Left ventricle myocardium inferior (tissue), 1 donor: ENCODE measurements at regions not wholly inside any gene's neighbourhood (a gene's known extent, or its start where the extent isn't known, plus 50 kb on each side); places are given as distances from the start of the nearest gene placed in this dataset.
"Not testable (repeated sequence)": the region's sequence is repeated elsewhere in the genome, so short reads cannot be mapped to it uniquely, and the experiment has no call there.

Source experiments
- DNase-seq: peaks from one replicate; pipeline ENCODE4 v3.0.0-alpha.2; 2020
- H3K27ac ChIP-seq: fragments of 200-600 bp; replicated peaks from 2 replicates; pipeline ENCODE4 v1.8.0; 2021
- H3K27me3 ChIP-seq: fragments of 200-600 bp; 2 replicates; pipeline ENCODE4 v1.8.0; 2021; ENCODE audit warnings: low read depth
- H3K36me3 ChIP-seq: fragments of 200-600 bp; 2 replicates; pipeline ENCODE4 v1.8.0; 2021
- H3K4me1 ChIP-seq: fragments of 200-600 bp; 2 replicates; pipeline ENCODE4 v1.8.0; 2021
- H3K4me3 ChIP-seq: fragments of 200-600 bp; 2 replicates; pipeline ENCODE4 v1.8.0; 2021; ENCODE audit warnings: mild to moderate bottlenecking, moderate library complexity
- H3K9me3 ChIP-seq: fragments of 200-600 bp; replicated peaks from 2 replicates; pipeline ENCODE4 v1.8.0; 2021
- intact Hi-C: fragments of 100-400 bp; cut with micrococcal nuclease; formaldehyde crosslinking; loops from one replicate; pipeline ENCODE4 v1.11.0; 2022
- donor health status: DM: no; HTN: yes; CAD: no; lungs with severe emphysema.

DNA sequence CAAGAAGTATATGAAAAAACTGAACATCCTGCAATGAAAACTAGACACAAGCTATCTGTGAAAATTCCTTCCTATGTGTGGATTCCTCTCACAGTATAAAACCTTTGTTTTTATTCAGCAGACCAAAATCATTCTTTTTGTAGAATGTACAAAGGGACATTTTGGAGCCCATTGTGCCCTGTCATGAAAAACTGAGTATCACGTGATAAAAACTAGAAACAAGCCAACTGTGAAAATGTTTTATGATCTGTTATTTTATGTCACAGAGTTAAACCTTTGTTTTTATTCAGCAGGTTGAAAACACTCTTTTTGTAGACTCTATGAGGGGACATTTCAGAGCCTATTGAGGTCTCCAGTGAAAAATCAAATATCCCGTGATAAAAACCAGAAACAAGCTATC lies 1667.9 kb upstream of the DEFB115 start:
- H3K4me3 ChIP-seq, H3K27me3 ChIP-seq, DNase-seq, H3K9me3 ChIP-seq, H3K36me3 ChIP-seq, H3K27ac ChIP-seq, intact Hi-C loops, H3K4me1 ChIP-seq: not testable (repeated sequence)

GRCh38 chr20:29604163-29604562 lies 1653.3 kb upstream of the DEFB115 start:
- intact Hi-C loops, H3K9me3 ChIP-seq, H3K4me3 ChIP-seq, H3K4me1 ChIP-seq, H3K27me3 ChIP-seq, H3K36me3 ChIP-seq, H3K27ac ChIP-seq, DNase-seq: not testable (repeated sequence)

DNA sequence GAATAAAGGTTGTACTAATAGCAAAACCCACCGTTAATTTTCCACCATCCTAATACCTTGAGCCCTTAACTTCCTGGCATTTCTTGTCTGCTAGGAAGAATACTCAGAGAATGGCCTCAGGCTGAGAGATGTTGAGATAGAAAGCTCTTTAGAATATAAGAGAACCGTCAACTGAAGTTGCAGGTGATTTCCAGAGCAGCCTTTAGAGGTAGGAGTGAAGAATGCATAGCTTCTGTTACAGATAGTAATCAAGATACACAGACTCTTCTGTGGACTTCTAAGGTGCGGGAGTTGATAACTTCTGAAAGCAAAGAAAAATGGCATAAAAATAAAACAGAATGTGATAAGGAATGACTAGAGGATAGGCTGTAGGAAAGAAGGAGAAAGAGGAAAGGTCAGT lies 1651.3 kb upstream of the DEFB115 start:
- DNase-seq, intact Hi-C loops, H3K9me3 ChIP-seq, H3K27me3 ChIP-seq, H3K4me1 ChIP-seq, H3K36me3 ChIP-seq, H3K4me3 ChIP-seq, H3K27ac ChIP-seq: not testable (repeated sequence)

DNA sequence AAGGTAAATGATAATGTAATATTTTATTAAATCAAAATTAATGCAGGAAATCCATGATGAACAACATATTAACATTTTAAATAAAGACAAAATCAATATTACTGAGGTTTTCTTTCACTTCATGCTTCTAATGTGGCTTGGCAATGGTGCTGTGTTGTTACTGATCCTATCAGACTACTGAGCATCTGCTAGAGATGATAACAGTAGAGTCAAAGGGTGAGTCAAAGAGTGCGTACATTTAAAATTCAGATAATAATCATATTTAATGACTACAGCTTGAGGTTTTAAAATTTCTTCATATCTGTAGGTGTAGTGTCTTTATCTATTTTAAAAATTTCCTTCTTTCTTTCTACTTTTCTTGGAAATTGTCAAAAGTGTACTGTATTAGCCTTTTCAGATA lies 1628.1 kb upstream of the DEFB115 start:
- intact Hi-C loops, H3K4me1 ChIP-seq, H3K27me3 ChIP-seq, DNase-seq, H3K27ac ChIP-seq, H3K36me3 ChIP-seq, H3K4me3 ChIP-seq: not testable (repeated sequence)
- peaks cover 13% of the 10 kb centered on the region for H3K9me3 ChIP-seq
